T-helper 17 cell (primary cell): ENCODE measurements at regions not wholly inside any gene's neighbourhood (a gene's known extent, or its start where the extent isn't known, plus 50 kb on each side); places are given as distances from the start of the nearest gene placed in this dataset.
"Not testable (repeated sequence)": the region's sequence is repeated elsewhere in the genome, so short reads cannot be mapped to it uniquely, and the experiment has no call there.

ENCODE experiments used
- ATAC-seq: fragments of 150-1000 bp; cut with Tn5 transposase; 2 replicates; pipeline ENCODE4 v1.10.0; 2021; ENCODE audit warnings: mild to moderate bottlenecking, moderate library complexity
- DNase-seq, 3 donors: peaks; one replicate each; pipeline versions ENCODE4 v3.0.0 to v3.0.0-alpha.2; 2020 to 2021
- H3K9me3 ChIP-seq: one replicate; pipeline ENCODE4 v1.7.0; 2013; ENCODE audit warnings: low read length, mild to moderate bottlenecking; ENCODE audit not compliant: control insufficient read depth, poor library complexity, severe bottlenecking
- H3K27ac Mint-ChIP-seq: one replicate; pipeline ENCODE4 v1.8.0; 2022; ENCODE audit warnings: mild to moderate bottlenecking, moderate library complexity, mixed read lengths
- H3K27me3 Mint-ChIP-seq: one replicate; pipeline ENCODE4 v1.8.0; 2022; ENCODE audit warnings: mixed read lengths
- H3K36me3 Mint-ChIP-seq: one replicate; pipeline ENCODE4 v1.8.0; 2022; ENCODE audit warnings: low read depth, mixed read lengths
- H3K4me1 Mint-ChIP-seq: one replicate; pipeline ENCODE4 v1.8.0; 2022; ENCODE audit warnings: mild to moderate bottlenecking, mixed read lengths
- H3K4me3 Mint-ChIP-seq: one replicate; pipeline ENCODE4 v1.8.0; 2022; ENCODE audit warnings: mild to moderate bottlenecking, moderate library complexity, mixed read lengths

- ATAC-seq, H3K27ac Mint-ChIP-seq, H3K27me3 Mint-ChIP-seq, H3K4me3 Mint-ChIP-seq, H3K36me3 Mint-ChIP-seq, DNase-seq, H3K9me3 ChIP-seq: not testable (repeated sequence)
- peaks cover 20% of the 10 kb centered on the region for H3K4me1 Mint-ChIP-seq
These were observed 465.3 kb downstream of the TMEM121 start for GRCh38 chr14:105991677-105992076.

GRCh38 chr14:105993814-105994213 is 467.4 kb downstream of the TMEM121 start:
- ATAC-seq (no peak), DNase-seq (no peak)
- Mint-ChIP-seq H3K4me3 (no peak overlapping the region), H3K27me3 (peaks cover 4% of the 10 kb centered on the region), H3K4me1 (peaks cover 14% of the 10 kb centered on the region), H3K36me3 (no peaks in the 10 kb centered on the region), H3K27ac (no peak overlapping the region)
- H3K9me3 ChIP-seq, result no peaks in the 10 kb centered on the region

GRCh38 chr14:105995011-105995710 is 468.8 kb downstream of the TMEM121 start:
- H3K36me3 Mint-ChIP-seq, DNase-seq, ATAC-seq, H3K4me3 Mint-ChIP-seq, H3K9me3 ChIP-seq, H3K27me3 Mint-ChIP-seq, H3K27ac Mint-ChIP-seq: not testable (repeated sequence)
- H3K4me1 Mint-ChIP-seq, result peaks cover 16% of the 10 kb centered on the region

DNA sequence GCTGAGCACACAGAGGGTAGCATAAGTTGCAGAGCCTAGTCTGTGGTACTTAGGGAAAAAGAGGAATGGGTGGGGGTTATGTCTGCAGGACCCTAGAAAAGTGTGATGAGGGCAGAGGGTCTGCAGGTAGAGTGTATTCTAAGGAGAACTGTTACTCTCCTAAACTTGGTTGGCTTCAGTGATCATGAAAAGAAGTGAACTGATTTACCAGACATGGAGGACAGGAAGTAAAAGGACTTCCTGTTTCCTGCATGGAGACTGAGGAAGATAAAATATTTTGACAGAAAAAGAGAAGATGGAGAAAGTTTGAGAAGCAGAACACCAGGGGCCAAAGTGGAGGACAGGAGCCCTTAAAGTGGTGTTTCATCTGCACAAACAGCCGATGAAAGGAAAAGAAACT is 472.2 kb downstream of the TMEM121 start:
- H3K27ac Mint-ChIP-seq, result peak overlapping the region; percentile 88
- DNase-seq, H3K36me3 Mint-ChIP-seq, H3K27me3 Mint-ChIP-seq, H3K9me3 ChIP-seq, ATAC-seq: not testable (repeated sequence)
- H3K4me1 Mint-ChIP-seq, result peaks cover 19% of the 10 kb centered on the region
- H3K4me3 Mint-ChIP-seq, result peak overlapping the region; percentile 73

- no peaks in the 10 kb centered on the region for H3K36me3 Mint-ChIP-seq
- H3K27ac Mint-ChIP-seq, result peak overlapping the region; percentile 88
- H3K4me3 Mint-ChIP-seq, result peak overlapping the region; percentile 39
- peaks cover 19% of the 10 kb centered on the region for H3K4me1 Mint-ChIP-seq
- H3K9me3 ChIP-seq, result no peaks in the 10 kb centered on the region
- no peaks in the 10 kb centered on the region for H3K27me3 Mint-ChIP-seq
- DNase-seq, result peak; percentile 60 to 71 (median 64)
- peak; percentile 87 for ATAC-seq
These were observed 473.1 kb downstream of the TMEM121 start for GRCh38 chr14:105999361-106000028.

- H3K4me3 Mint-ChIP-seq, result peak overlapping the region; percentile 39
These were observed 473.7 kb downstream of the TMEM121 start for GRCh38 chr14:106000029-106000511.

DNA sequence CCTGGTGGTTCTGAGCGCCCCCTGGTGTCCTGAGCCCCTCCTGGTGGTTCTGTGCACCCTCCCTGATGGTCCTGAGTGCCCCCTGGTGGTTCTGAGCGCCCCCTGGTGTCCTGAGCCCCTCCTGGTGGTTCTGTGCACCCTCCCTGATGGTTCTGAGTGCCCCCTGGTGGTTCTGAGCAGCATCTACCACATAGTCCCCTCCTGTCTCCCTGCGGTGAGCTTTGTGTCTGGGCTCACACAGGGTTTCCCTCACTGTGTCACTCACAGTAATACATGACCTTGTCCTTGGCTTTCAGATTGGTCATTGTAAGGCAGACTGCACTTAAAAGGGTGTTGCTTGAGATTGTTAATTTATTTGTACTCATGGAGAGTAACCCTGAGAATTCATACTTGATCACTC is 474.9 kb downstream of the TMEM121 start:
- H3K27me3 Mint-ChIP-seq, H3K36me3 Mint-ChIP-seq, H3K27ac Mint-ChIP-seq, H3K4me3 Mint-ChIP-seq, DNase-seq, H3K9me3 ChIP-seq: not testable (repeated sequence)
- peak; percentile 56 for ATAC-seq
- peaks cover 27% of the 10 kb centered on the region for H3K4me1 Mint-ChIP-seq

More at GRCh38 chr14:106000029-106000511, 473.7 kb downstream of the TMEM121 start:
- H3K36me3 Mint-ChIP-seq, H3K9me3 ChIP-seq, H3K27me3 Mint-ChIP-seq, DNase-seq, ATAC-seq: not testable (repeated sequence)
- peak overlapping the region; percentile 88 for H3K27ac Mint-ChIP-seq
- H3K4me1 Mint-ChIP-seq, result peaks cover 22% of the 10 kb centered on the region

- no peak for DNase-seq
- no peaks in the 10 kb centered on the region for H3K9me3 ChIP-seq
- Mint-ChIP-seq H3K27me3 (no peaks in the 10 kb centered on the region), H3K4me1 (peaks cover 21% of the 10 kb centered on the region), H3K36me3 (no peaks in the 10 kb centered on the region), H3K27ac (no peak overlapping the region), H3K4me3 (no peak overlapping the region)
- no peak for ATAC-seq
These were observed 477.0 kb downstream of the TMEM121 start for GRCh38 chr14:106003351-106003750.

DNA sequence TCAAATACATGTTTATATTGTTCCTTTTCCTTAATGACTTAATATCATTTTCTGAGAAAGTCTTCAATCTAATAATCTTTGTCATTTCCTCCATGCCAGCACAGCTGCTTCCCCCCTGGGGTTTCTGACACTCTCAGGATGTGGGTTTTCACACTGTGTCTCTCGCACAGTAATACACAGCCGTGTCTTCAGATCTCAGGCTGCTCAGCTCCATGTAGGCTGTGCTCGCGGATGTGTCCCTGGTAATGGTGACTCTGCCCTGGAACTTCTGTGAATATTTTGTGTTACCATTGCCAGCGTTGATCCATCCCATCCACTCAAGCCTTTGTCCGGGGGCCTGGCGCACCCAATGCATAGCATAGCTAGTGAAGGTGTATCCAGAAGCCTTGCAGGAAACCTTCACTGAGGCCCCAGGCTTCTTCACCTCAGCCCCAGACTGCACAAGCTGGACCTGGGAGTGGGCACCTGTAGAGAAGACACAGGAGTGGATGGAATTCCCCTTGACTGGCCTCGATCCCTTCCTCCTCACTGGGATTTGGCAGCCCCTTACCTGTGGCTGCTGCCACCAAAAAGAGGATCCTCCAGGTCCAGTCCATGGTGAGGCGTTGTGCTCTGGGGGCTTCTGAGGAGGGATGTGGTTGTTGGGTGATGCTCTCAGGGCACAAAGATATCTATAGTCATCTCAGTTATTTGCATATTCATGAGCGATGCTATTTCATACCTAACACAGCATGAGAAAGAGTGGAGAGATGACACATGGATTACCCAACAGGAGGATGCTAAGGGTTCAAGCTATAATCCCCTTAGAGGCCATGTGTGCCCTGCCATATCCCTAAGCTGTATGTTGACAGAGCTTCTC is 478.8 kb downstream of the TMEM121 start:
- H3K4me1 Mint-ChIP-seq, result peaks cover 14% of the 10 kb centered on the region
- ATAC-seq (peak; percentile 69), DNase-seq (peak in 2 of 3 donors; percentile 22 to 38)
- not testable (repeated sequence) for H3K27me3 Mint-ChIP-seq, H3K9me3 ChIP-seq, H3K36me3 Mint-ChIP-seq
- peak overlapping the region; percentile 27 for H3K27ac Mint-ChIP-seq
- H3K4me3 Mint-ChIP-seq, result peak overlapping the region; percentile 74

GRCh38 chr14:106006043-106006442 is 479.7 kb downstream of the TMEM121 start:
- peak overlapping the region; percentile 9 for H3K4me3 Mint-ChIP-seq
- H3K9me3 ChIP-seq, H3K27ac Mint-ChIP-seq, H3K27me3 Mint-ChIP-seq, H3K36me3 Mint-ChIP-seq: not testable (repeated sequence)
- ATAC-seq, result peak; percentile 68
- H3K4me1 Mint-ChIP-seq, result peaks cover 14% of the 10 kb centered on the region
- DNase-seq, result peak; percentile 26 to 49 (median 35)

GRCh38 chr14:106006716-106007115 is 480.3 kb downstream of the TMEM121 start:
- H3K4me3 Mint-ChIP-seq, H3K27me3 Mint-ChIP-seq, H3K27ac Mint-ChIP-seq, ATAC-seq, DNase-seq, H3K9me3 ChIP-seq, H3K36me3 Mint-ChIP-seq: not testable (repeated sequence)
- peaks cover 15% of the 10 kb centered on the region for H3K4me1 Mint-ChIP-seq

- Mint-ChIP-seq H3K27ac (no peak overlapping the region), H3K4me3 (no peak overlapping the region), H3K36me3 (no peaks in the 10 kb centered on the region), H3K27me3 (peaks cover 10% of the 10 kb centered on the region), H3K4me1 (peaks cover 17% of the 10 kb centered on the region)
- no peak for ATAC-seq
- DNase-seq, result no peak
- no peaks in the 10 kb centered on the region for H3K9me3 ChIP-seq
These were observed 484.4 kb downstream of the TMEM121 start for GRCh38 chr14:106010783-106011182.
